ENCODE measurements at regions not wholly inside any gene's neighbourhood (a gene's known extent, or its start where the extent isn't known, plus 50 kb on each side); places are given as distances from the start of the nearest gene placed in this dataset.

- H3K9me3 ChIP-seq: no peaks in the 10 kb centered on the region
- H3K36me3 ChIP-seq (ENCODE audit: low read depth): no peaks in the 10 kb centered on the region
- no peak overlapping the region for H3K4me3 ChIP-seq
- TF ChIP-seq CTCF (IDR thresholded peaks at IDR 0.05): no peak
- ATAC-seq: peak; percentile 46
- DNase-seq: no peak
- intact Hi-C loops (cut with DNase I, micrococcal nuclease): no loop called here
- no peaks in the 10 kb centered on the region for H3K4me1 ChIP-seq (ENCODE audit: low read depth)
Observed at GRCh38 chr3:22713936-22714335, 489.2 kb upstream of the UBE2E2 start.

DNA sequence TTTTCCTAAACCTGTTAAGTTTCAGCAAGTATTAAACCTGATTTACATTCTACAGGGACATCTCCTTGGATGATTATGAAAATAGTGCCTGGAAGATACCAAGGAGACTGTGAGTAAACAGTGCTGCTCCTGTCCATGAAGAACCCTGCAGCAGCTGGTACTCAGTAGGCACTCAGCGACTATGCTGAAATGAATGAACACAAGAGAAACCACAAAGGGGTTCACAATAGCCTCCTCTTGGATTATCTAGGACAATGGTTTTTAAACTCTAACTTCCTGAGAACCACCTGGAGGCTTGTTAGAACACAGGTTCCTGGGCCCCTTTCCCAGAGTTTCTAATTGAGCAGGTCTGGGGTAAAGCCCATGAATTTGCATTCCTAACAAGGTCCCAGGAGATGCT lies 488.4 kb upstream of the UBE2E2 start:
- no peak for DNase-seq
- no peak for ATAC-seq
- H3K4me3 ChIP-seq: no peak overlapping the region
- H3K36me3 ChIP-seq (ENCODE audit: low read depth): no peaks in the 10 kb centered on the region
- TF ChIP-seq CTCF (IDR thresholded peaks at IDR 0.05): no peak
- intact Hi-C loops (cut with DNase I, micrococcal nuclease): no loop called here
- no peaks in the 10 kb centered on the region for H3K9me3 ChIP-seq
- H3K4me1 ChIP-seq (ENCODE audit: low read depth): no peaks in the 10 kb centered on the region

GRCh38 chr3:22720596-22720995 lies 482.5 kb upstream of the UBE2E2 start:
- no peak for ATAC-seq
- no peaks in the 10 kb centered on the region for H3K36me3 ChIP-seq (ENCODE audit: low read depth)
- H3K4me1 ChIP-seq (ENCODE audit: low read depth): no peaks in the 10 kb centered on the region
- H3K4me3 ChIP-seq: no peak overlapping the region
- no peaks in the 10 kb centered on the region for H3K9me3 ChIP-seq
- no peak for TF ChIP-seq CTCF (IDR thresholded peaks at IDR 0.05)
- intact Hi-C loops (cut with DNase I, micrococcal nuclease): no loop called here
- DNase-seq: no peak

- Histone ChIP-seq H3K9me3 (no peaks in the 10 kb centered on the region), H3K4me3 (no peak overlapping the region), H3K36me3 (ENCODE audit: low read depth) (no peaks in the 10 kb centered on the region), H3K4me1 (ENCODE audit: low read depth) (no peaks in the 10 kb centered on the region)
- no peak for ATAC-seq
- no peak for TF ChIP-seq CTCF (IDR thresholded peaks at IDR 0.05)
- intact Hi-C loops (cut with DNase I, micrococcal nuclease): no loop called here
- no peak for DNase-seq
Observed at GRCh38 chr3:22724420-22724819, 478.7 kb upstream of the UBE2E2 start.

- ATAC-seq: no peak
- intact Hi-C loops (cut with DNase I, micrococcal nuclease): no loop called here
- no peak for TF ChIP-seq CTCF (IDR thresholded peaks at IDR 0.05)
- Histone ChIP-seq H3K9me3 (no peaks in the 10 kb centered on the region), H3K4me3 (no peak overlapping the region), H3K4me1 (ENCODE audit: low read depth) (no peaks in the 10 kb centered on the region), H3K36me3 (ENCODE audit: low read depth) (no peaks in the 10 kb centered on the region)
- no peak for DNase-seq
Observed at GRCh38 chr3:22728406-22728805, 474.7 kb upstream of the UBE2E2 start.

DNA sequence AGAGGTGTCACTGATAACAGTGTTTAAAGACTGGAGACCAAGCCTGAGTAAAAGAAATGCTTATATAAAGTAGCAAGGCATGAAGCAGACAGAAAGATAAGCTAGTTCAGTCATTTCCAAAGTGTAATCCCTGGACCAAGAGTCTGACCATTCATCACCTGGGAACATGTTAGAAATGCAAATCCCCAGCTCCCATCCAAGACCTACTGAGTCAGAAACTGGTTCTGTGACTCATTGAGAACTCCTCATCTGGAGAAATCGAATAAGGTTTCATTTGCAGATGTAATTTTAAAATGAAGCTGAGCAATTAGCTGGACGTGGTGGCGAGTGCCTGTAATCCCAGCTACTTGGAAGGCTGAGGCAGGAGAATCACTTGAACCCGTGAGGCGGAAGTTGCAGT lies 473.9 kb upstream of the UBE2E2 start:
- no peaks in the 10 kb centered on the region for H3K36me3 ChIP-seq (ENCODE audit: low read depth)
- no peak overlapping the region for H3K4me3 ChIP-seq
- no peak for DNase-seq
- intact Hi-C loops (cut with DNase I, micrococcal nuclease): no loop called here
- no peak for TF ChIP-seq CTCF (IDR thresholded peaks at IDR 0.05)
- H3K4me1 ChIP-seq (ENCODE audit: low read depth): peaks cover 5% of the 10 kb centered on the region
- no peak for ATAC-seq
- H3K9me3 ChIP-seq: no peaks in the 10 kb centered on the region

Data from mucosa of descending colon (tissue), 3 donors.